Dendritic cell treated with granulocyte-macrophage colony-stimulating factor and Interleukin-4, amounts not matched to agents 40 ng/mL and 50 ng/mL, for 4 days (primary cell): ENCODE measurements at regions not wholly inside any gene's neighbourhood (a gene's known extent, or its start where the extent isn't known, plus 50 kb on each side); places are given as distances from the start of the nearest gene placed in this dataset.

ENCODE experiments used
- H3K27ac Mint-ChIP-seq: one replicate; pipeline ENCODE4 v1.8.0; 2022; ENCODE audit warnings: mild to moderate bottlenecking, mixed read lengths
- H3K27me3 Mint-ChIP-seq: one replicate; pipeline ENCODE4 v1.8.0; 2022; ENCODE audit warnings: mild to moderate bottlenecking, mixed read lengths
- H3K36me3 Mint-ChIP-seq: one replicate; pipeline ENCODE4 v1.8.0; 2022; ENCODE audit warnings: low read depth, mixed read lengths
- H3K4me1 Mint-ChIP-seq: one replicate; pipeline ENCODE4 v1.8.0; 2022; ENCODE audit warnings: low read depth, mixed read lengths
- H3K4me3 Mint-ChIP-seq: one replicate; pipeline ENCODE4 v1.8.0; 2022; ENCODE audit warnings: mild to moderate bottlenecking, moderate library complexity, mixed read lengths
- H3K9me3 Mint-ChIP-seq: one replicate; pipeline ENCODE4 v1.8.0; 2022; ENCODE audit warnings: mixed read lengths
- intact Hi-C: fragments of 100-400 bp; cut with micrococcal nuclease; formaldehyde crosslinking; loops from one replicate; pipeline ENCODE4 v1.15.0; 2022

DNA sequence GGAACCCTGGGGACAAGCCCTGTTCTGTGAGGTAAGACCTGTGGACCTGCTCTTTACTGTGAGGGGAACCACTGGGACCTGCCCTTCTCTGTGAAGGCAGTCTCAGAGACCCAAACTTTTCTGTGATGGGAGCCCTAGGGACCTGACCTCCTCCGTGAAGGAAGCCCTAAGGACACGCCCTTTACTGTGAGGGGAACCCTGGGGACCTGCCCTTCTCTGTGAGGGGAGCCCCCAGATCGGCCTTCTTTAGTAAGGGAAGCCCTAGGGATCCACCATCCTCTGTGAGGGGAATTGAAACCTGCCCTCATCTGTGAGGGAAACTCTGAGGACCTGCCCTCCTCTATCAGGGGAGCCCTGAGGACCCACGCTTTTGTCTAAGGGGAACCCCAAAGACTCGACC is 343.5 kb downstream of the UQCRFS1 start:
- H3K9me3 Mint-ChIP-seq = no peaks in the 10 kb centered on the region
- H3K4me1 Mint-ChIP-seq = no peaks in the 10 kb centered on the region
- intact Hi-C loops = no loop called here
- H3K27ac Mint-ChIP-seq = no peak overlapping the region
- H3K4me3 Mint-ChIP-seq = no peak overlapping the region
- H3K27me3 Mint-ChIP-seq = no peaks in the 10 kb centered on the region
- no peaks in the 10 kb centered on the region for H3K36me3 Mint-ChIP-seq

DNA sequence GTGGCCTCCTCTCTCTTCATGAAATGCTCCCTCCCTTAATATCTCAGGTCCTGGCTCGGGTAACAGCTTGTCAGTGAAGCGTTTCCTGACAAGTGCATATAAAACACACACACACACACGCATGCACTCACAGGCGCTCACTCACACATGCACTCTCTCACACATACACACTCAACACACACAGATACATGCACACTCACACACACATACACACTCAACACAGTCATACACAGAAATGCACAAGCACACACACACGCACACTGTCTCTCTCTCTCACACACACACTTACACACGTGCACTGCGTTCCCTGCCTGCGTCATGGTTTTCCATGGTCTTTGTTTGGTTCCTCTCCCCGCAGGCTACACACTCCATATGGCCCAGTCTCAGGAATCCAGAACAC is 344.1 kb downstream of the UQCRFS1 start:
- intact Hi-C loops = no loop called here
- Mint-ChIP-seq H3K27ac (no peak overlapping the region), H3K4me3 (no peak overlapping the region), H3K27me3 (no peaks in the 10 kb centered on the region), H3K4me1 (no peaks in the 10 kb centered on the region), H3K9me3 (no peaks in the 10 kb centered on the region), H3K36me3 (no peaks in the 10 kb centered on the region)

DNA sequence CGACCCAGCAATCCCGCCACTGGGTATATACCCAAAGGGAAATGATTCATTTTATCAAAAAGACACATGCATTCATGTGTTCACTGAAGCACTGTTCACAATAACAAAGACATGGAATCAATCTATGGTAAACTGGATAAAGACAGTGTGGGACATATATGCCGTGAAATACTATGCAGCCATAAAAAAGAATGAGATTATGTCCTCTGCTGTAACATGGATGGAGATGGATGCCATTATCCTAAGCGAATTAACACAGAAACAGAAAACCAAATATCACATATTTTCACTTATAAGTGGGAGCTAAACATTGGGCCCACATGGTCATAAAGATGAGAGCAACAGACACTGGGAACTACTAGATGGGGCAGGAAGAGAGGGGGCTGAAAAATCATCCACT is 345.0 kb downstream of the UQCRFS1 start:
- H3K4me3 Mint-ChIP-seq = no peak overlapping the region
- no peaks in the 10 kb centered on the region for H3K27me3 Mint-ChIP-seq
- H3K36me3 Mint-ChIP-seq = no peaks in the 10 kb centered on the region
- H3K9me3 Mint-ChIP-seq = no peaks in the 10 kb centered on the region
- H3K4me1 Mint-ChIP-seq = no peaks in the 10 kb centered on the region
- intact Hi-C loops = no loop called here
- no peak overlapping the region for H3K27ac Mint-ChIP-seq

DNA sequence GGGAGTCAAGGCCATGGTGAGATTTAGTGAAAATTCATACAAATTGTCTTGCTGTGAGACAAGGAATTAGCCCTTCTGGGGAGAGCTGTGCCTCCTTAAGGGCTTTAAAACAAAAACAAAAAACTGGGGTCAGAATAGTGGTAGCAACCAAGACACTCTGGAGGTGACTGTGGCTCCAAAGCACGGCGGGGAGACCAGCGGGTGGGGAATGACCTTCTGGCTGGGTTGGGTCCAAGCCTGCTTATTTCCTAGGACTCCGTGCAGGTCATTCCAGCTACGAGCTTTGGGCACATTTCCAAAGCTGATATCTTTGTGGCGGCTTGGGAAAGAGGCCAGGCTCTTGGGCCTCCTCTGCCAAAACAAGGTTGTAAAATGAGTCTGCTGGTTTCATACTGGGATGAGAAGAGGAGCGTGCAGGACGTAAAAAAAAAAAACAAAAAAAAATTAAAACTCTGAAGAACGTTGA is 348.3 kb downstream of the UQCRFS1 start:
- intact Hi-C loops = no loop called here

DNA sequence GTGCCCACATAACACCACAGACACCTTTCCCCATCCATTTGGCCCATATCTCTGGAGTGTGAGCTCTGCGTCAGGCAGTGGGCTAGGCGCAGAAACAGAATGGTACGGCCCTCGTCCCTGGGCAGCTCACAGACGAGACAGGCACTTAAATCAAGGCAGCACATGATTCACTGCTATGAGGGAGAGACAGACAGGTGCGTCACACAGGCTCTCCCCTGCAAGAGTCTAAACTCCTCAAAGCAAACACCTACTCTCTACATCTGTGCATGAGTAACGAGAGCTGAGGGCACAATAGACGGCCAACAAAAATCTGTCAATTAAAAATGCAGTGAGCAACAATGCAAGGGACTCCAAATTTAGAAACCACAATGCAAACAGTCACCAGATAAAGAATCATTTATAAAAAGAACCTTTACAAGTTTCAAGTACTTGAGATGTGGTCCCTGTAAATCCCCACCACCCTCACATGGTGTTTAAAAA is 348.9 kb downstream of the UQCRFS1 start:
- intact Hi-C loops = no loop called here

More for the DNA sequence above, 348.3 kb downstream of the UQCRFS1 start:
- H3K9me3 Mint-ChIP-seq = no peaks in the 10 kb centered on the region
- no peaks in the 10 kb centered on the region for H3K4me1 Mint-ChIP-seq
- no peaks in the 10 kb centered on the region for H3K36me3 Mint-ChIP-seq
- no peak overlapping the region for H3K4me3 Mint-ChIP-seq
- no peaks in the 10 kb centered on the region for H3K27me3 Mint-ChIP-seq
- H3K27ac Mint-ChIP-seq = no peak overlapping the region

DNA sequence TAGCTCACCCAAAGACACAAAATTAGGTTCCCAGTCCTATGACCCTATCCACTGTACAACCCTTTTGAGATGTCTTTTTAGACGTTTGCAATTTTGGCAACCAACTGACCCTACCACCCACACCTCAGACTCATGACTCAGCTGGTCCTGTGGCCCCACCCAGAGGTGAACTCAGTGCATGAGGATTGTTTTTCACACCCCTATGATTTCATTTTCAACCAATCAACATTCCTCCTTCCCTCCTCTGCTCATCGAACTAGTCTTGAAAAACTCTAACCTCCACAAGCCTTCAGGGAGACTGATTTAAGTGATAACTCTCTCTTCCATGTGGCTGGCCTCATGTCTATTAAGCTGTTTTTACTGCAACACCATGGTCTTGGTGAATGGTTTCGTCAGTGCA is 350.7 kb downstream of the UQCRFS1 start:
- Mint-ChIP-seq H3K9me3 (no peaks in the 10 kb centered on the region), H3K27me3 (no peaks in the 10 kb centered on the region), H3K36me3 (no peaks in the 10 kb centered on the region), H3K27ac (no peak overlapping the region), H3K4me3 (no peak overlapping the region), H3K4me1 (no peaks in the 10 kb centered on the region)
- intact Hi-C loops = no loop called here

More for the DNA sequence above, 348.9 kb downstream of the UQCRFS1 start:
- H3K27me3 Mint-ChIP-seq = no peaks in the 10 kb centered on the region
- H3K4me1 Mint-ChIP-seq = no peaks in the 10 kb centered on the region
- no peaks in the 10 kb centered on the region for H3K36me3 Mint-ChIP-seq
- no peaks in the 10 kb centered on the region for H3K9me3 Mint-ChIP-seq
- no peak overlapping the region for H3K27ac Mint-ChIP-seq
- no peak overlapping the region for H3K4me3 Mint-ChIP-seq

DNA sequence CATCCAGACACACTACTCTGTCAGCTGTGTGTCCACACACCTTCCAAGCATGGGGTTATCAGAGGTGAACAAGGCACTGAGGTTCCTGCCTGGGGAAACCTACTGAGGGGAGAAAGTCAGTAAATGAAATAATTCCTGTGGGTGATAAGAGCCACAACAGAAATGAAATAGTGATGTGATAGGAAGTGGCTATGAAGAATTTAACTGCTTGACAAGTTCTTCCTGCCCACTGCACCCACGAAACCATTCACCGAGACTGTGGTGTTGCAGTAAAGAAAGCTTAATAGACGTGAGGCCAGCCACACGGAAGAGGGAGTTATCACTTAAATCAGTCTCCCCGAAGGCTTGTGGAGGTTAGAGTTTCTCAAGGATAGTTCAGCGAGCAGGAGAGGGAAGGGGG is 353.1 kb downstream of the UQCRFS1 start:
- intact Hi-C loops = no loop called here
- Mint-ChIP-seq H3K4me3 (no peak overlapping the region), H3K36me3 (no peaks in the 10 kb centered on the region), H3K4me1 (no peaks in the 10 kb centered on the region), H3K9me3 (no peaks in the 10 kb centered on the region), H3K27me3 (no peaks in the 10 kb centered on the region), H3K27ac (no peak overlapping the region)

DNA sequence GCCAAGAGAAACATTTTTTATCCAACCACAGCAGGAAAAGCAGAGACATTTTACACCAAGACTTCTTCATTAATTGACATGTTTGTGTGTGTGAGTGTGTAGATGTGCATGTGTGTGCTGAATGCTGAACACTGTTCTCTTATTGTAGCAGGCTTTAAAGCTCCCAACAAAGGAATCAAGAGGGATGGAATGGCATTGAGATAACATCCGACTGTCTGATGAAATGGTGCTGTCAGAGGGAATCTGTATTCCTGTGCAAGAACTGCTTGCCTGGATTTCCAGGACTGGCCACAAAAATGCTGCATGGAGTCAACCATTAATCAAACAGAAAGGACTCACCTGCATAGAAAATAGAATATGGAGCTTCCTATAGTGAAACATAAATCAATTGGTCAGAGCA is 354.0 kb downstream of the UQCRFS1 start:
- H3K36me3 Mint-ChIP-seq = no peaks in the 10 kb centered on the region
- no peaks in the 10 kb centered on the region for H3K27me3 Mint-ChIP-seq
- H3K9me3 Mint-ChIP-seq = no peaks in the 10 kb centered on the region
- H3K27ac Mint-ChIP-seq = no peak overlapping the region
- H3K4me1 Mint-ChIP-seq = no peaks in the 10 kb centered on the region
- H3K4me3 Mint-ChIP-seq = no peak overlapping the region
- intact Hi-C loops = no loop called here

DNA sequence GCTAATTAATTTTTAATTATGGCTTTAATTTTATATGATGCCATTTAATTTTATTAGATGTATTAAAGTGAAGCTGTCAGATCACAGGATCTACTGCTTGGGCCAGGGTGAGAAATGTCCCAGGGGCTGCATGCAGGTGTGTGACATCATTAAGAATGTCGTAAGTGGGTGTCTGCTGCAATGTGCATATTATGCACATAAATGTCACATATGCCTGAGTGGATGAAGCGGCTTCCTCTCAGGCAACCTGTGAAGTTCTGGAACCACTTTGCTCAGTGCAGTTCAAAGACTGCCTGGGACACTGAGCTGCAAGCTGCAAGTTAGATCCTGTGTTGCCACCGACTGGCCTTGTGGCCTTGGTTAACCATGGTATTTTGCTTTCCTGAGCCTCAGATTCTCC is 355.0 kb downstream of the UQCRFS1 start:
- Mint-ChIP-seq H3K4me1 (no peaks in the 10 kb centered on the region), H3K27me3 (no peaks in the 10 kb centered on the region), H3K4me3 (no peak overlapping the region), H3K9me3 (no peaks in the 10 kb centered on the region), H3K36me3 (no peaks in the 10 kb centered on the region), H3K27ac (no peak overlapping the region)
- intact Hi-C loops = no loop called here

DNA sequence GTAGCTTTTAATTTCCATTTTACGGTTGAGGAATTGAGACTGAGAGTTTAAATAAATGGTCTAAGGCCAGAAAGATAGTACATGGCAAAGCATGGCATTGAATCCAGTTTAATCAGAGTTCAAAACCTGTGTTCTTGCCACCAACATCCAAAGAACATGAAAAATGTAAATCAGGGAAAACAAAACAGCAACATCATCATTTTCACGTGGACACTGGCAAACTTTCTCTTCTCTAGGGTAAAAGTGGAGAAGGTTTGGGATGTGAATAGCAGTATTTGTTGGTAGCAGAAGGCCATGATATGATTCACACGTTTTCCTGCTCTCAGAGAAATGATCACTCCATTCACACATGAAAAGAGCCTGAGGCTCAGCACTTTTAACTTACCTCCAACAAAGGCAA is 357.7 kb downstream of the UQCRFS1 start:
- H3K27me3 Mint-ChIP-seq = no peaks in the 10 kb centered on the region
- no peak overlapping the region for H3K4me3 Mint-ChIP-seq
- intact Hi-C loops = no loop called here
- H3K27ac Mint-ChIP-seq = no peak overlapping the region
- no peaks in the 10 kb centered on the region for H3K9me3 Mint-ChIP-seq
- no peaks in the 10 kb centered on the region for H3K4me1 Mint-ChIP-seq
- no peaks in the 10 kb centered on the region for H3K36me3 Mint-ChIP-seq

DNA sequence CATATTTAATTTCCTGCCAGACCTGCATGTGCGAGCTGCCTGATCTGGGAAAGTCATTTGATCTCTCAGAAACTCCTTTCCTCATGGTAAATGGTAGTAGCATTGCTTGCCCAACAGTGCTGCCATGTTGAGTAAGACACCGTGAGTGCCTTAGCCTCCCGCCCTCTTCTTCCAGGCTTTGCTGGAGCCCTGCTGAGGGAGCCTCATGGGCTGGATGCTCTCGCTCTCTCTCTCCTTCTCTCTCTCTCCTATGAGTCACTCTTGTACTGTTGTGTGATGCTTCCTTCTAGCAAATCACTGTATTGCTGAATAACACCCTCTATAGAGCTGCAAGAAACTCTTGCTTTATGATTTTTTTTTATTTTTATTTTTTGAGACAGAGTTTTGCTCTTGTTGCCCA is 365.5 kb downstream of the UQCRFS1 start:
- Mint-ChIP-seq H3K27me3 (no peaks in the 10 kb centered on the region), H3K27ac (no peak overlapping the region), H3K36me3 (no peaks in the 10 kb centered on the region), H3K4me3 (no peak overlapping the region), H3K9me3 (no peaks in the 10 kb centered on the region), H3K4me1 (no peaks in the 10 kb centered on the region)
- intact Hi-C loops = no loop called here

DNA sequence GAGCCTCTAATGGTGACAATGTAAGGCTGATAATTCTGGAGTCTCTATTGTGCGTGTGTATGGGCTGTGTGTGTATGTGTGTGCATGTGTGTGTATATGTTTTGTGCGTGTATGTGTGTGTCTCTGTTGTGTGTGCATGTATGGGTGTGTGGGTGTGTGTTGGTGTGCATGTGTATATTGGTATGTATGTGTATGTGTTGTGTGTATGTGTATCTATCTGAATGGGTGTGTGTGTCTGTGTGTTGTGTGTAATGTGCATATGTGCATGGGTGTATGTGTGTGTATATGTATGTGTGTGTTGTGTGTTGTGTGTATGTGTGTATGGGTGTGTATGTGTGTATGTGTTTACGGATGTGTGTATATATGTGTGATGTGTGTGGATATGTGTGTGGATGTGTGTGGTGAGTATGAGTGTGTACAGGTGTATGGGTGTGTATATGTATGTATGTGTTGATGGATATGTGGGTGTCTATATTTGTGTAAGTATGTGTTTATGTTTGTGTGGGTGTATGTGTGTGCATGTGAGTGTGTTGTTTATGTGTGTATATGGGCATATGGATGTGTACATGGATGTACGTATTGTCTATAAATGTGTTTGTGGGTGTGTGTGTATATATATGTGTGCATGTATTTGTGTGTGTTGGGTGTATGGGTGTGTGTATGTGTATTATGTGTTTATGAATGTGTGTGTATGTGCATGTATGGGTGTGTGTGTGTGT is 366.7 kb downstream of the UQCRFS1 start:
- Mint-ChIP-seq H3K9me3 (no peaks in the 10 kb centered on the region), H3K27ac (no peak overlapping the region), H3K27me3 (no peaks in the 10 kb centered on the region), H3K4me3 (no peak overlapping the region), H3K36me3 (no peaks in the 10 kb centered on the region), H3K4me1 (no peaks in the 10 kb centered on the region)
- intact Hi-C loops = no loop called here

DNA sequence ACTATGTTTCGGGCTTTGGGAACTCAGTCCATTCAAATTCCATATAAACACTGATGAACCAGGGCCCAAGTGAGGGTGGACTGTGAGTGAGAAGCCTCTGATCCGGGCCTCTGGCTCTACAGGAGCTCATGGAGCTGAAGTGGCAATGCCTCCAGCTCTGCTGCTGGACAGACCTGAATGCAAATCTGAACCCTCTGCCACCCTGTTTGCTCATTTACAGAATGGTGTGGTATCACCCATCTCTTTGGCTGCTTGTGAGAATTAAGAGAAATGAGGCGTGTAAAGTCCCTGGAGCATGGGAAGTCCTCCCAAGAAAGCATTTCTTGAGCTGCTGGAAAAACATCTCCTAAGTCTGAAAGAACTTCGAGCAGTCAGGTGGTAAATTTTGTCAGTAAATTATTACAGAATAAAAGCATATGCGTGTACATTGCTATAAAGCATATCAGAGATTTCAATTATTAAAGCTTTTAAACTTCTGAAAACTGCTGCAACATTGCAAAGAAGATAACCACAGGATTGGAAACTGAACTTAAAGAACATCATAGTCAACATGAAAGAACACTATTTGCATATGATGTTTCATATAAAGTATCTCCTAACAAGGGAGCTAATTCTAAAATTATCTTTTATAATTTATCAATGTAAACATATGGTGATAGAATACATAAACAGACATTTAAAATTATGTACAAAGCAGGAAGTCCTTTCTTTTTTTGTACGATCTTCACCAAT is 369.0 kb downstream of the UQCRFS1 start:
- Mint-ChIP-seq H3K27me3 (no peaks in the 10 kb centered on the region), H3K36me3 (no peaks in the 10 kb centered on the region), H3K4me3 (no peak overlapping the region), H3K4me1 (no peaks in the 10 kb centered on the region), H3K27ac (no peak overlapping the region), H3K9me3 (no peaks in the 10 kb centered on the region)
- intact Hi-C loops = no loop called here

DNA sequence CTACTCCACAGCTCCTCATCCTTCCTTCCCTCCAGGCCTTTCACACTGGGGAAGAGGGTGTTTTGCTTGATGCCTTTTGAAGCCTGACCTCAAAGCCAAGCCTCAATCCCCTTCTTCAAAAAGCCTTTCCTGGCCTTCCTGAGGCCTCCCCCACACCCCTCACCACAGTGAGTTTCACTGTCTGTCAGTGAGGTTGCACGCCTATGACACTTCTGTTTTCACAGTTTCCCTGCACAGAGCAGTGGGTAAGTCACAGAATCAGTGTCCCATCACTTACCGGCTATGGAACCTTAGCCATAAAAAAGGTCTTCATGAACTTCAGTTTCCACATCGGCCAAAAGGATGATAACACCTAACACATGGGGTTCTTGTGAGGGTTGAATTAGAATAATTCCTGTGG is 371.4 kb downstream of the UQCRFS1 start:
- Mint-ChIP-seq H3K4me3 (no peak overlapping the region), H3K9me3 (no peaks in the 10 kb centered on the region), H3K27ac (no peak overlapping the region), H3K36me3 (no peaks in the 10 kb centered on the region), H3K4me1 (no peaks in the 10 kb centered on the region), H3K27me3 (no peaks in the 10 kb centered on the region)
- intact Hi-C loops = no loop called here
